ENCODE measurements at regions not wholly inside any gene's neighbourhood (a gene's known extent, or its start where the extent isn't known, plus 50 kb on each side); places are given as distances from the start of the nearest gene placed in this dataset.

DNA sequence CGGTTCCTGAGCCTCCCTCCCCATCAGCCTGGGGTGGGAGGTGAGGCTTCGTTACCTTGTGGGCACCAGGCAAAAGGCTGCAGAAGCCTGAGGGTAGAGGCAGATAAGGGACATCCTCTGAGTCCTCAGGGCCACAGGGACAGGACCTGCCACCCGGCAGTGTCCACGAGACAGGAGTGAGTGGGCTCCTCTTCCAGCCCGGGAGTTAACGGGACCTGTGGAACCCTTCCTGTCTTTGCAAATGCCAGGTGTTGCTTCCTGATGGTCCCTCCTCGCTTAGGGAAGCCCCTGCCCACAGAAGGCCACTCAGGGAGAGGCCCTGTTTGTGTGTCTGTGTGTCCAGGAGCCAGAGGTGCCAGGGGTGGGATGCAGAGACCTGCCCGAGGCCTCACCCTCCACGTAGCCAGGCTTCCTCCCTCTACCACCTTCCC is 111.1 kb upstream of the ALDH1A3 start:
- TF ChIP-seq RFX1 (IDR thresholded peaks at IDR 0.05) (no peak), BCL6 (CRISPR knock-in tag; IDR thresholded peaks at IDR 0.05) (no peak), NFIX (CRISPR knock-in tag; IDR thresholded peaks at IDR 0.05; ENCODE audit: low read depth) (no peak), RBM39 (optimal IDR thresholded peaks at IDR 0.05; ENCODE audit: low read depth, low read length) (no peak), ZFX (CRISPR knock-in tag; IDR thresholded peaks at IDR 0.05) (no peak), RBM22 (IDR thresholded peaks at IDR 0.05; ENCODE audit: low read depth, low read length, poor library complexity, severe bottlenecking) (no peak), BRCA1 (IDR thresholded peaks at IDR 0.05) (no peak), BRCA1 (CRISPR knock-in tag; IDR thresholded peaks at IDR 0.05) (no peak), NR2C2 (CRISPR knock-in tag; IDR thresholded peaks at IDR 0.05) (no peak), NR2C2 (tag; IDR thresholded peaks at IDR 0.05) (no peak), HDAC6 (IDR thresholded peaks at IDR 0.05; ENCODE audit: low read depth, low read length) (no peak), SIN3A (IDR thresholded peaks at IDR 0.05; ENCODE audit: borderline replicate concordance in 2 of 2, control insufficient read depth in 1 of 2, low read depth in 2 of 2, low read length in 2 of 2) (no peak)
- TF ChIP-seq, protein P1, sequence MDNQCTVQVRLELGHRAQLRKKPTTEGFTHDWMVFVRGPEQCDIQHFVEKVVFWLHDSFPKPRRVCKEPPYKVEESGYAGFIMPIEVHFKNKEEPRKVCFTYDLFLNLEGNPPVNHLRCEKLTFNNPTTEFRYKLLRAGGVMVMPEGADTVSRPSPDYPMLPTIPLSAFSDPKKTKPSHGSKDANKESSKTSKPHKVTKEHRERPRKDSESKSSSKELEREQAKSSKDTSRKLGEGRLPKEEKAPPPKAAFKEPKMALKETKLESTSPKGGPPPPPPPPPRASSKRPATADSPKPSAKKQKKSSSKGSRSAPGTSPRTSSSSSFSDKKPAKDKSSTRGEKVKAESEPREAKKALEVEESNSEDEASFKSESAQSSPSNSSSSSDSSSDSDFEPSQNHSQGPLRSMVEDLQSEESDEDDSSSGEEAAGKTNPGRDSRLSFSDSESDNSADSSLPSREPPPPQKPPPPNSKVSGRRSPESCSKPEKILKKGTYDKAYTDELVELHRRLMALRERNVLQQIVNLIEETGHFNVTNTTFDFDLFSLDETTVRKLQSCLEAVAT (IDR thresholded peaks at IDR 0.05) = no peak
- TF ChIP-seq, protein P2, sequence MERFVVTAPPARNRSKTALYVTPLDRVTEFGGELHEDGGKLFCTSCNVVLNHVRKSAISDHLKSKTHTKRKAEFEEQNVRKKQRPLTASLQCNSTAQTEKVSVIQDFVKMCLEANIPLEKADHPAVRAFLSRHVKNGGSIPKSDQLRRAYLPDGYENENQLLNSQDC (CRISPR knock-in tag; IDR thresholded peaks at IDR 0.05) = no peak
- TF ChIP-seq, protein P3, sequence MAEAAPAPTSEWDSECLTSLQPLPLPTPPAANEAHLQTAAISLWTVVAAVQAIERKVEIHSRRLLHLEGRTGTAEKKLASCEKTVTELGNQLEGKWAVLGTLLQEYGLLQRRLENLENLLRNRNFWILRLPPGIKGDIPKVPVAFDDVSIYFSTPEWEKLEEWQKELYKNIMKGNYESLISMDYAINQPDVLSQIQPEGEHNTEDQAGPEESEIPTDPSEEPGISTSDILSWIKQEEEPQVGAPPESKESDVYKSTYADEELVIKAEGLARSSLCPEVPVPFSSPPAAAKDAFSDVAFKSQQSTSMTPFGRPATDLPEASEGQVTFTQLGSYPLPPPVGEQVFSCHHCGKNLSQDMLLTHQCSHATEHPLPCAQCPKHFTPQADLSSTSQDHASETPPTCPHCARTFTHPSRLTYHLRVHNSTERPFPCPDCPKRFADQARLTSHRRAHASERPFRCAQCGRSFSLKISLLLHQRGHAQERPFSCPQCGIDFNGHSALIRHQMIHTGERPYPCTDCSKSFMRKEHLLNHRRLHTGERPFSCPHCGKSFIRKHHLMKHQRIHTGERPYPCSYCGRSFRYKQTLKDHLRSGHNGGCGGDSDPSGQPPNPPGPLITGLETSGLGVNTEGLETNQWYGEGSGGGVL (CRISPR knock-in tag; IDR thresholded peaks at IDR 0.05) = no peak

Data from K562 (cell line).